IPS-18c (cell line): ENCODE measurements at regions not wholly inside any gene's neighbourhood (a gene's known extent, or its start where the extent isn't known, plus 50 kb on each side); places are given as distances from the start of the nearest gene placed in this dataset.

Experiments used
- H3K4me3 ChIP-seq: 2 replicates; pipeline ENCODE4 v1.7.0; 2013; ENCODE audit warnings: low read depth, mild to moderate bottlenecking, low read length, moderate library complexity; ENCODE audit not compliant: insufficient read depth
- H3K9me3 ChIP-seq: one replicate; pipeline ENCODE4 v1.6.1; 2013; ENCODE audit warnings: mild to moderate bottlenecking, low read length, moderate library complexity; ENCODE audit not compliant: control insufficient read depth, insufficient read depth

DNA sequence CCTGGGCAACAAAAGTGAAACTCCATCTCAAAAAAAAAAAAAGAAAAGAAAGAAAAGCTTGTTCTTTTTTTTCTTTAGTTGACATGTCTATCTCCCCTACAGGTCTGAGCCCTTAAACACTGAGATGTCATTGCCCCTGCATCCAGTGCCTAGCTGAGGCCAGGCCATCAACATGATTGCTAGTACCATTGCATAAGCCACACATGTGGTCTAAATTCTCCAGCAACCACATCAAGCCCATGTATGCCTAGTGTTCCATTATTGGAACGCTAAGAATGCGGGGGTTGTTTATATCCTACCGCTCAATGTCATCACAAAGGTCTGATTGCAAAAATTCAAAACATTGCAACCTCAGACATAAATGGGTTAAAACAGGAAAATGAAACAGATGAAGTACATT is 62.7 kb downstream of the NPTX2 start:
- Histone ChIP-seq H3K9me3 (peaks cover 5% of the 10 kb centered on the region), H3K4me3 (no peak overlapping the region)

DNA sequence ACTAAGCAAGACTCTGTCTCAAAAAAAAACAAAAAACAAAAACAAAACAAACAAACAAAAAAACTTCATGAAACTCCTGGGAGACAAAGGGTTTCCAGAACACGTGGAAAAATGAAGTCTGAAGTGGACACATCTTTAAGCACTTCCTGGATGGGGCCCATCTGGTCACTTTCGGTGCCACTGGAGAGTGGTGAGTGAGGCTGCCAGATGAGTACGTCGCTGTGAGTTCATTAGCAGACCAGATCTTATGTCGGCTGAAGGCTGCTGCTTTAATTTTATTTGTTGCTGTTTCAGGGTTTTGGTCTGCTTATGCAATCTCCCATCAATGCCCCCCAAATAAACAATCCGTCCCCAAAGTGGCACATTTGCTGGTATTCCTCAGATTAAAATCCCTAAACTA is 64.4 kb downstream of the NPTX2 start:
- H3K4me3 ChIP-seq = no peak overlapping the region
- peaks cover 5% of the 10 kb centered on the region for H3K9me3 ChIP-seq

DNA sequence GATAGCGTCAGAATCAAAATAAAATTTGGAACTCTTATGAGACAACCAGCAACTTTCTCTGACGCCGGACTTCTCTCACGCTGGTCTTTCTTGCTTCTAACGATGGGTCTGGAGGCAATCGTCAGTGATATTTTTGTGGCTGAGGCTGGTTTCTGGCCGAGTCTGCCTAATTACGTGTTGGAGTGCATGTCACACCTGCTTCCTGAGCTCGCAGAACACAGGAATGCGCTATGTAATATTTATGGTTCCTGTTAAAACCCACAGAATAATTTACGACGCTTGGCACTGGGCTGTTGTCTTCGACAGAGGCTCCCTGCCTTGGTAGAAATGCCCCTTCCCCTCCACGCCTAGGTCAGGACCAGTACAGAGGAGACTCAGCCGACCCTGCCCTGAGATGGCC is 64.9 kb downstream of the NPTX2 start:
- H3K9me3 ChIP-seq = peaks cover 5% of the 10 kb centered on the region
- no peak overlapping the region for H3K4me3 ChIP-seq

DNA sequence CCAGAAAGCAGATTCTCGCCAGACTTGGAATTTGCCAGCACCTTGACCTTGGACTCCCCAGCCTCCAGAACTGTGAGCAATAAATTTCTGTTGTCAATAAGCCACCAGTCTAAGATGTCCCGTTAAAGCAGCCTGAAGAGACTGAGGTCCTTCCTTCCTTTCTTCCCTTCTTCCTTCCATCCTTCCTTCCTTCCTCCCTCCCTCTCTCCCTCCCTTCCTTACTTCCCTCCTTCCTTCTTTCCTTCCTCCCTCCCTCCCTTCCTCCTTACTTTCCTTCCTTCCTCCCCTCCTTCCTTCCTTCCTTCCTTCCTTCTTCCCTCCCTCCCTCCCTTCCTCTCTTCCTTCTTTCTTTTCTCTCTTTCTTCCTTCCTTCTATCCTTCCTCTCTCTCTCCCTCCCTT is 66.4 kb downstream of the NPTX2 start:
- no peak overlapping the region for H3K4me3 ChIP-seq

DNA sequence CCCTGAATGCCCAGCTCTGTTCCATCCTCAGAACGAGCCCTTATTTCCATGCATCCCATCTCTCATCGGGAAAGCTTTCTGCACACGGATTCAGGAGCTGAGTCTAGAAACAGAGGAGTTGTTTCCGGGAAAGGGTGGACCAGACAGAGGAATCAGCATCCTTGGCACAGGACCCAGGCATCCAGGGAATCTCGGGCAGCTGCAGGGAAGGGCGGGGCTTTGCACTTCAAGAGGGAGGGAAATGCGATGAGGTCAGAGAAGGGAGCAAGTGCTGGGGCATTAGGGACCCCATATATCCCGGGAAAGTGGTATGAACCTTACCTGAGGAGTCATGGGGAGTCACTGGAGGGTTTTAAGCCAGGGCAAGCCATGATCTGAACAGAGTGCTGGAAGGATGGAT is 68.5 kb downstream of the NPTX2 start:
- peaks cover 8% of the 10 kb centered on the region for H3K9me3 ChIP-seq
- no peak overlapping the region for H3K4me3 ChIP-seq

More for the DNA sequence above, 66.4 kb downstream of the NPTX2 start:
- peaks cover 5% of the 10 kb centered on the region for H3K9me3 ChIP-seq

DNA sequence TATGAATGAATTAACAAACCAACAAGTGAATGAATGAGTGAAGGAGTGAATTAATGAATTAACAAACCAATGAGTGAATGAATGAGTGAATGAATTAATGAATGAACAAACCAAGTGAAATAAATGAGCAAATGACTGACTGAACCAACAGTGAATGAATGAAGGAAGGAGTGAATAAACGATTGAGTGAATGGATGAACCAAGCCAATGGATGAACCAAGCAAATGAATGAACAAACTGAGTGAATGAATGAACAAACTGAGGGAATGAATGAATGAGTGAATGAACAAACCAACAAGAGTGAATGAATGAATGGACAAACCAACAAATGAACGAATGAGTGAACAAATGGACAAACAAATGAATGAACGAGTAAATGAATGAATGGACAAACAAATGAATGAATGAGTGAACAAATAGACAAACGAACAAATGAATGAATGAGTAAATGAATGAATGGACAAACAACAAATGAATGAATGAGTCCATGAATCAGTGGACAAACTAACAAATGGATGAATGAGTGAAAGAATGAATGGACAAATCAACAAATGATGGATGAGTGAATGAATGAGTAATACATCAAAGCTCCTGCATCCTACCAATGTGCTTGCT is 69.5 kb downstream of the NPTX2 start:
- Histone ChIP-seq H3K4me3 (no peak overlapping the region), H3K9me3 (peaks cover 7% of the 10 kb centered on the region)

DNA sequence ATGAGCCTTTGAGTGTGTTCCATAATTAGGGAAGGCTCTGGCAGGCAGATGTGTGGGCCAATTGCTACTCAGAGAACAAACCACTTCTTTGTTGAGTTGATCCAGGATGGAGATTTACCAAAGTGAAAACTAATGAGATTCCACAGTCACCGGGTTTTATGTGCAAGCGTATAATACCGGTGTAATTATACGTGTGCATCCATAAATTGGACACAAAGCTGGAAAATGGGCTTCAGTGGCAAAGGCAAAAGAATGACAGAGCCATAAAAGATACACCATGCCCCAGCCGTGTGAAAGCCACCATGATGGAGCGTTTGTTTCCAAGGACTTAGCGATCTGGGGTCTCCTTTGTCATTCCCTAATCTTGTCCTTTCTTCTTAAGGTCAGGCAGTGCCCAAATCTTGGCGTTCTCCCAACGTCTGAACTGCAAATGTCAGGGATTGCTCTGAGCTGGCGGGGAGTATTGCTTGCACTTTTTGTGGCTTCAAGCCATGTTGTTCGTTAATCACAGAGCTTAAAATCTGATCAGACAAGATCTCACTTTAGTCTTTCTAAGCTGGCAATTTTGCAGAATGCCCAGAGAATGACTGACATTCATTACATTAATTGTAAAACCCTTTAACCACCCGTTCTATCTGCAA is 70.1 kb downstream of the NPTX2 start:
- Histone ChIP-seq H3K9me3 (peaks cover 7% of the 10 kb centered on the region), H3K4me3 (no peak overlapping the region)

DNA sequence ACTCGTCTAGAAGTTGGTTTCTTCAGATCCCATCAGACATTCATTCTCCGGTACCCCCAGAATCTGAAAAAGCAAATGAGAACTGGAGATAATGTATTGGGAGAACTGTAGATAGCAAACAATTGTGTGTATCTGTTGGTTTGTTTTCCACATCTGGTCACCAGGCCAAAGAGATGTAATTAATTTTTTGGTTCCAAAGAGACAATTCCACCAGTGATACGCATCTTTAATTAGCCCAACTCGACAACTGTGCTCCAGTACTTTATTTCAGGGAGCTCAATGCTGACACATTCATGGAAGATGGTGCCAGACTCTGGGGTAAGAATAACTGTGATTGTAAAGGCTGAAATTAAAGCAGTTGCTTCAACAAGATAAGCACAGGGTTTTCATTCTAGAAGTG is 74.5 kb downstream of the NPTX2 start:
- Histone ChIP-seq H3K4me3 (no peak overlapping the region), H3K9me3 (peaks cover 7% of the 10 kb centered on the region)

DNA sequence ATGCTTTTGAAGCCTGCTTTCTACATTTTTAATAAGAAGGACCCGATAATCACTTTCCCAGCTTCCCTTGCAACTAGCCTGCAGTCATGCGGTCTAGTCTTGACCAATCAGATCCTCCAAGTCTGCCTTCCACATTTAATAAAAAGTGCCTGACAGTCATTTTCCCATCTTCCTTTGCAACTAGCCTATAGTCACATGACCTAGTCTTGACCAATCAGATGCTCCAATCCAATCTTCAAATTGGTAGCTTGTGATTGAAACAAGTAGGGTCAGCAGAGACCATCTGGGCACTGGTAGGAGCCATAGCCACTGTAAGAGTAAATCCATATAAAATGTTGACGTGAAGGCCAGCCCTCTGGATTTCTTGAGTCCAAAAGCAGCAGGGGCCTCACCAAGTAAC is 80.0 kb downstream of the NPTX2 start:
- H3K9me3 ChIP-seq = peaks cover 4% of the 10 kb centered on the region
- no peak overlapping the region for H3K4me3 ChIP-seq

DNA sequence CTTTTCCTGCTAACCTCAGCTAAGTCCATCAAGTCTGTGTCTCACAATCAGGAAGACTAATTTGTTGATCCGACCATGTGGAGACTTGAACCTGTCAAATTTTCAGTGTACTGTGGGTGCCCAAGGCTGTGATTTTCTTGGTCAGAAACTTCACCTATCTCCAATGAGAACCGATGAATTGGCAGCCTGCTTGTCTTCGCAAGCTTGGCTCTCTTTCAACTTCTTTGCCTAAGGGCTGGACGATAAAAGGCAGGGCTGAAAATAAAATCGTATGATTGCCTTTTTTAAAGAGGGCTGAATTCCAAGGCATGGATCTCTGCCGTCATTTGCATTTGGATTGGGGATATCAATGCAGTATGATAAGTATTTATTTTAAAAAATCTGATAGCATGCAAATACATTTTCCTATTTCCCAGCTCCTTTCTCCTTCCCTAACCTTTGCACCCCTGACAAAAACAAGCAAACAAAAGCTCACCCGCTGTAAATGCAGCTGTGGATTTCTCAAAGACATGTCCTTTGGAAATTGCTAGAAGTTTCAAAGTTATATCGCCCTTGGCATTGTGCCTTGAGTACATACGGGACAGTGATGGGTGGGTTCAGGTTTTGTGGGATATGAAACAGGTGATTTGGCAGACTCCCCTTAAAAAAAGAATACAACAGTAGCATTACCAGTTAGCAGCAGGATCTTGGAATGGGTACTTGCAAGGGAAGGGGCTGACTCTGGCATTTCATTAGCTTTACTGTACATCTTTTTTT is 80.6 kb downstream of the NPTX2 start:
- Histone ChIP-seq H3K9me3 (peaks cover 4% of the 10 kb centered on the region), H3K4me3 (no peak overlapping the region)

DNA sequence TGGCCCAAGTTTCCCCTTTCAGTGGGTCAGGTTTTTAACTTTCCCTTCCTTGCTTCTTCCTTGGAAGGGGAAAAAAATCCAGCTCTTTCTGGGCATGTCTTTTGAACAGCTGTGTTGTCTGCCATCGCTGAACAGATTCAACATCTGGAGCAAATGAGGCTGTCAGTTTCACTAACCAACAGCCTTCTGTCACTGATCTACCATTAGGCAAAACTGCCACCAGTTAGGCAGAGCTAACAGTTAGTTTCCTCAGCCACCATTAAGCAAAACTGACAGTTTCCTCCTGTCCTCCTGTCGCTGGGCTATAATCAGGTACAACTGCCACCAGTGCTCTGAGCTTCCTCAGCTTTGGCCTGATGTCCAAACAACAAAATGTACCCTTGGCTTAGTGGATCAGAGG is 81.9 kb downstream of the NPTX2 start:
- Histone ChIP-seq H3K9me3 (no peaks in the 10 kb centered on the region), H3K4me3 (no peak overlapping the region)

DNA sequence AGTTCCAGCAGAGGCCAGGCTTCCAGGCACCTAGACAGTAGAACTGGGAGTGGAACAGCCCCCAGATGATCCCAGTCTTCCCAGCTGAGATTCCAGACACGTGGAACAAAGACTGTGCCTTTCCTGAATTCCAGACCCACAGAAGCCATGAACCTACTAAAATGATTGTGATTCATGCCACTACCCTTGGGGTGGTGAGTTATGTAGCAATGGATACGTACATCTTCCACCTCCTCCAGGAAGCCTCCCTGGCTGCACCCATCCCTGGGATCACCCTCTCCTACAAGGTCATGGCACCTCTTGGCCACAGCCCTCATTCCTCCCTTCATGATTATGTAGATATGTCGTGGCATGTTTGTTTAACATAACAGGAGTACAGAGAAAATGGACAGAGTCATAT is 83.4 kb downstream of the NPTX2 start:
- Histone ChIP-seq H3K9me3 (no peaks in the 10 kb centered on the region), H3K4me3 (no peak overlapping the region)

DNA sequence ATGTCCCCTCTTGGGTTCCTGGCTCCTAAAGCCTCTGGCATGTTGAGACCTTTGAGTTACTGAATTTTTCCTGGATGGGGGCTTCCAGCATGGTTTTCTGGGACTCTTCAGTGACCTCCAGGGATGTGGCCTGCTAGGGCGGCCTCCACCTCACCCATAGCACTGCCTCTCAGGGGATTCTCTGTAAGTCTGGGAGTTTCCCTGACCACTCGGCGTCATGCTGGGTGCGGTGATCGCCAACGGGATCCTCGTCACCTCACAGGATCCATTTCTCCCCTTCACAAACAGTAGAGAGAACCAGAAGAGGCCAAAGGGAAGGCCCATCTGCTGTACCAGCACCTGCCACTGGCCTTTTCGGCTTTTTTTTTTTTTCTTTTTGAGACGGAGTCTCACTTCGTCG is 84.3 kb downstream of the NPTX2 start:
- Histone ChIP-seq H3K4me3 (no peak overlapping the region), H3K9me3 (no peaks in the 10 kb centered on the region)

DNA sequence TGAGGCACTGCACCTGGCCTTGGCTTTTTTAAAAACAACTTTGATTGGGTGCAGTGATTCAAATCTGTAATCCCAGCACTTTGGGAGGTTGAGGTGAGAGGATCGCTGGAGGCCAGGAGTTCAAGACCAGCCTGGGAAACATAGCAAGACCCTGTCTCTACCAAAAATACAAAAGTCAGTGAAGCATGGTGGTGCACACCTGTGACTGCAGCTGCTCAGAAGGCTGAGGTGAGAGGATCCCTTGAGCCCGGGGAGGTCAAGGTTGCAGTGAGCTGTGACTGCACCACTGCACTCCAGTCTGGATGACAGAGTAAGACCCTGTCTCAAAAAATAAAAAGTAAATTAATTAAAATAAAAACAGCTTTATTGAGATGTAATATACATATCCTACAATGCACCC is 84.9 kb downstream of the NPTX2 start:
- Histone ChIP-seq H3K9me3 (no peaks in the 10 kb centered on the region), H3K4me3 (no peak overlapping the region)

DNA sequence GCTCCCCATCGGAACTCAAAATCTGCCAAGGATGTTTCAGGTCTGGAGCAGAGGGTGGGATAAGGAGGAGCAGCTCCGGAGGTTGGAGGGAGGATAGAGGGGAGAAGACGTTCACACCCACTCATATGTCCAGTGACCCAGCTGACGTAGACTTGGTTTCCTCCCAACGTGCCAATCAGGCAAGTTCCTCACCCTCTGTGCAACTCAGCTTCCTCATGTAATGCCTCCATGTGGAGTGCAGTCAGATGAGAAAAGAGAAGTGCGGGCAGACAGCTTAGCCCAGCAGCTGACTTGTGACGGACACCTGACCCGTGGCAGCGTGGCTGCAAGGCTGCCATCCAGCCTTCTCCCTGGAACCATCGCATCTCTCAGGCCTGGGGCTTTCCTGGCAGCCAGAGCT is 86.8 kb downstream of the NPTX2 start:
- H3K9me3 ChIP-seq = no peaks in the 10 kb centered on the region
- no peak overlapping the region for H3K4me3 ChIP-seq

DNA sequence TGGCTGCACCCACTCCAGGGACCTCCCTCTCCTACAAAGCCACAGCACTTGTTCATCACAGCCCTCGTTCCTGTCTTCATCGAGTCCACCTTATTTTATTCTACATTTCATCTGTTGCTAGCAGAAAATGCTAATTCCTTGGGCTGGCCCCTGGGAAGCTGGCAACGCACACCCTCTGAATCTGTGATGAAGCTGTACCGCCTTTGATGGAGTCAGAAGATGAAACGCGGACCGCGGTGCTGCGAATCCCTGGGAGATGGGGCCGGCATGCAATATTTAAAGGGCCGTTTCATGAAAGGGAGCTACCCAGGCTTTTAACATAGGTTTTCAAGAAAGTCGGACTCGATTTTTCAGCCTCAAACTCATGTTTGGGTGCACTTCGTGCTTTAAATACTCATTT is 88.5 kb downstream of the NPTX2 start:
- H3K9me3 ChIP-seq = no peaks in the 10 kb centered on the region
- H3K4me3 ChIP-seq = no peak overlapping the region

DNA sequence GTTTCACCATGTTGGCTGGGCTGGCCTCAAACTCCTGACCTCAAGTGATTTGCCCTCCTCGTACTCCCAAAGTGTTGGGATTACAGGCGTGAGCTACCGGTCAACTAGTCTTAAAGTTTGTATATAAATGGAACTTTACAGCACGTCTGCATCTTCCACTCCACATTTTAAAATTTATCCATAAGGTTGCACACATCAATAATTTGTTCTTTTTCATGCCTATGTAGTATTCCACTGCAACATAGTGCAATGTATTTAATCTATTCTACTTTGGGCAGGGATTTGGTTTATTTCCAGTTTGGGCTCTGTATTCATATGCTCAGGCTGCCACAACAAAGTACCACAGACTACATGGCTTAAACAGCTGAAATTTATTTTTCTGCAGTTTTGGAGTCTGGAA is 90.0 kb downstream of the NPTX2 start:
- no peak overlapping the region for H3K4me3 ChIP-seq
- no peaks in the 10 kb centered on the region for H3K9me3 ChIP-seq

DNA sequence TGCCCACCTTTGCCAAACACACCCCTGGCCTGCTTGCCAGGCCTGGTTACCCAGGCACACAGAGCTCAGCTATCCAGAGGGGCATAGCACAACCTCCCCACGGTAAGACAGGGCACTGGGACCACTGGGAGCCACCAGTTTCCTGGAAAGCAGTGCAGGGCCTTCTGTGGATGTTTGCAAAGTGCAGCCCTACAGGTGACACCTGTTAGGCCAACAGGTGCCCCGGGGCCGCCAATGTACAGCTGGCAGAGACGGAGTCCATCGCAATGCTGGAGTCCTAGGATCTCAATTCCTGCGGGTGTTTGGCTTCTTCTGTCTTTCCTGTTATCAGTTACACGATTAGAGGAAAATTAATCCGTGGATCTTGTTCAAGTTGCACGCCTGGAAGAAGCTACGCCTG is 94.9 kb downstream of the NPTX2 start:
- no peaks in the 10 kb centered on the region for H3K9me3 ChIP-seq
- H3K4me3 ChIP-seq = no peak overlapping the region
